GM12892 (cell line): ENCODE measurements at regions not wholly inside any gene's neighbourhood (a gene's known extent, or its start where the extent isn't known, plus 50 kb on each side); places are given as distances from the start of the nearest gene placed in this dataset.

ENCODE experiments used
- POLR2A ChIP-seq: IDR thresholded peaks from 2 replicates; pipeline ENCODE4 v1.6.1; 2011; ENCODE audit warnings: low read depth, low read length, control low read depth
- POLR2AphosphoS5 ChIP-seq: IDR thresholded peaks from 2 replicates; pipeline ENCODE4 v1.6.1; 2011; ENCODE audit warnings: low read depth, low read length, control low read depth

- TF ChIP-seq POLR2AphosphoS5 (no peak), POLR2A (no peak)
Observed at GRCh38 chr6:71733970-71734899, 152.1 kb upstream of the RIMS1 start.
